Heart right ventricle (tissue), 16 donors: ENCODE measurements at regions not wholly inside any gene's neighbourhood (a gene's known extent, or its start where the extent isn't known, plus 50 kb on each side); places are given as distances from the start of the nearest gene placed in this dataset.

Source experiments
- ATAC-seq, 8 donors: fragments of 200-7000 bp; cut with Tn5 transposase; one replicate each; pipeline ENCODE4 v1.9.1; 2020; ENCODE audit warnings: mild to moderate bottlenecking in 8 of 8, moderate library complexity in 8 of 8, moderate number of reproducible peaks in 1 of 8
- DNase-seq, 2 donors: peaks; one replicate each; pipeline ENCODE4 v3.0.0-alpha.2; 2020
- H3K27ac ChIP-seq, 10 donors: fragments of 200-600 bp; sonication (generic) in 2 of 10; one replicate each; pipeline versions ENCODE4 v1.5.0 to v1.8.0; 2020 to 2022; ENCODE audit warnings: mild to moderate bottlenecking in 3 of 10
- H3K27me3 ChIP-seq, 7 donors: fragments of 200-600 bp; one replicate each; pipeline ENCODE4 v1.8.0; 2021 to 2022; ENCODE audit warnings: mild to moderate bottlenecking in 2 of 7
- H3K36me3 ChIP-seq, 9 donors: fragments of 200-600 bp; sonication (generic) in 1 of 9; one replicate each; pipeline versions ENCODE4 v1.5.0 to v1.8.0; 2020 to 2022; ENCODE audit warnings: mild to moderate bottlenecking in 2 of 9
- H3K4me1 ChIP-seq, 9 donors: fragments of 200-600 bp; sonication (generic) in 1 of 9; one replicate each; pipeline versions ENCODE4 v1.5.0 to v1.8.0; 2020 to 2022; ENCODE audit warnings: mild to moderate bottlenecking in 4 of 9
- H3K4me3 ChIP-seq, 10 donors: fragments of 200-600 bp; sonication (generic) in 2 of 10; one replicate each; pipeline versions ENCODE4 v1.5.0 to v1.8.0; 2020 to 2022; ENCODE audit warnings: mild to moderate bottlenecking in 7 of 10, moderate library complexity in 2 of 10
- H3K9me3 ChIP-seq, 11 donors: fragments of 200-600 bp in 10 of 11; sonication (generic) in 2 of 11; one replicate each; pipeline versions ENCODE4 v1.5.0 to v1.8.0; 2013 to 2022; ENCODE audit warnings: mild to moderate bottlenecking in 2 of 11, control low read depth in 1 of 11, moderate library complexity in 1 of 11
- CTCF ChIP-seq, 9 donors: fragments of 200-600 bp; sonication (generic) in 2 of 9; IDR thresholded peaks; one replicate each; pipeline versions ENCODE4 v1.5.0 to v1.8.0; 2021 to 2022; ENCODE audit warnings: antibody characterized with exemption in 9 of 9, mild to moderate bottlenecking in 5 of 9, moderate library complexity in 1 of 9
- whole genome bisulfite sequencing, 2 donors: extraction: QIAGEN DNeasy Blood & Tissue Kit; methylation state at CpG; one replicate each; pipeline ENCODE4 v1.1.7; 2013; ENCODE audit warnings: inconsistent platforms in 1 of 2; 5-methylcytosine and 5-hydroxymethylcytosine counted together
- intact Hi-C, 10 donors: fragments of 100-400 bp; cut with DNase I; formaldehyde crosslinking; loops; one replicate each; pipeline versions ENCODE4 v1.11.1 to v1.14.2; 2022
- donor health status: Arrhythmogenic right ventricular cardiomyopathy.
- donor health status: ischemic (EF 13 %, LVEDD 7.1; RV severe dilation, severe dysfunction).
- donor health status: healthy with polysubstance abuse.
- donor health status: DM: no; HTN: yes; CAD: no.
- donor health status: DM: no; HTN: no; CAD: no.
- donor health status: ischemic (EF 25% LVEDD 6.9; RV normal size, moderate dysfunction).
- donor health status: ischemic (EF 25% LVEDD 5.7; RV mildly dilated, moderate dysfunction).
- donor health status: healthy.
- donor health status: DM: yes; HTN: yes; CAD: no.
- donor health status: Ischemic cardiomyopathy.
- donor health status: ischemic (EF 35%, LVEDD 5.7; RV mildly dilated, moderate dysfunction).
- donor health status: nonischemic (EF 11% LVEDD 7.7; RV severe dilation, severe dysfunction).
- donor health status: DM: yes; HTN: yes; CAD: no.
- donor health status: PGD.
- donor health status: ischemic (EF 29% LVEDD 5.4; RV normal size, mild dysfunction).
- donor health status: nonischemic (EF 23%, LVEDD 6.1; RV moderate dilation, normal function).

- Histone ChIP-seq H3K36me3 (no peaks in the 10 kb centered on the region), H3K4me1 (peaks cover 0 to 26% (median 0%) of the 10 kb centered on the region in 9 donors), H3K4me3 (no peak overlapping the region), H3K9me3 (no peaks in the 10 kb centered on the region), H3K27me3 (peaks cover 0 to 12% (median 0%) of the 10 kb centered on the region in 7 donors), H3K27ac (no peak overlapping the region)
- no peak for DNase-seq
- no peak for TF ChIP-seq CTCF (IDR thresholded peaks at IDR 0.05)
- WGBS, 2 donors = 82 to 85% methylated on average over 12 of the region's 12 CpGs
- no peak for ATAC-seq
- intact Hi-C loops = no loop called here
Observed at GRCh38 chrX:134737721-134738369, 59.2 kb downstream of the PABIR2 start.

DNA sequence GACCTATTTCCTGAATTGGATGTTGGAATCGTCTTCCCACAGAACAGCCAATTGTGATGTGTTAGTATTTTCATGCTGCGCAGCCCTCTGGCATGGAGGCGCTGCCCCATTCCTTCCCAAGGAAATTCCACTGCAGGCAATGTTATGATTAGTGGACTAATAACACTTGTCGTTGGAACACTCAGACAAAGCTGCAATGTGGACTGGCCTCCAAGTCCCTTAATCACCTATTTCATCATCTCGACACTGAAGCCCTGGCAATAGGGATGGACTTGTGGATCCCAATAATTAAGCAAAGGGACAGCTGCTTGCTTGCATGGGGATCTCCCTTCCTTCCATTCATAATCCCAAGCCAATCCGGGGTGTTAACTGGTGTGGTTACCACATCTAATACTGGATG lies 59.9 kb downstream of the PABIR2 start:
- intact Hi-C loops = no loop called here
- no peak for TF ChIP-seq CTCF (IDR thresholded peaks at IDR 0.05)
- 51 to 58% methylated on average over 6 of the region's 6 CpGs for WGBS, 2 donors
- ATAC-seq = peak in 7 of 8 donors; percentile 24 to 72 (median 52)
- Histone ChIP-seq H3K9me3 (no peaks in the 10 kb centered on the region), H3K4me1 (peaks cover 0 to 26% (median 0%) of the 10 kb centered on the region in 9 donors), H3K4me3 (no peak overlapping the region), H3K27ac (no peak overlapping the region), H3K36me3 (no peaks in the 10 kb centered on the region), H3K27me3 (peaks cover 0 to 18% (median 0%) of the 10 kb centered on the region in 7 donors)
- DNase-seq = no peak

- intact Hi-C loops = no loop called here
Observed at GRCh38 chrX:134736356-134736755, 60.6 kb downstream of the PABIR2 start.

DNA sequence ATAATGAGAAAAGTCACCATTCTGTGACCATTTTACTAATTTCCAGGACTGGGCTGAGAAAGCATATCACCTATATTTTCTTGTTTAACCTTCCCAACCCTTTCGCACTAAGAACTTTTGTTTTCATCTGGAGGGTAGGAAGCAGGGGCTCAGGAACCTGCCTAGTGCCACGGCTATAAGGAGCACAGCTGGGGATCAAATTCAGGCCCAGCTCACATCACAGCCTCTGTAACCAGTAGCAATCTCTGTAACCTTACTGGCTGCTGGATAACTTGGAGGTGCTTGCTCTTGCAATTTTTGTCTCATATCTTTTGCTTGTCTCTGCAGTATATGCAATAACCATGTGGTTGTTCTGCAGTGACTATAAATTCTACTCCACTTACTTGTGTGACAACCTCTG lies 62.0 kb downstream of the PABIR2 start:
- ATAC-seq = no peak
- intact Hi-C loops = no loop called here

More at GRCh38 chrX:134736356-134736755, 60.6 kb downstream of the PABIR2 start:
- peak in 1 of 8 donors; percentile 13 for ATAC-seq
- Histone ChIP-seq H3K4me1 (peaks cover 0 to 26% (median 0%) of the 10 kb centered on the region in 9 donors), H3K36me3 (no peaks in the 10 kb centered on the region), H3K9me3 (no peaks in the 10 kb centered on the region), H3K27ac (no peak overlapping the region), H3K4me3 (no peak overlapping the region), H3K27me3 (peaks cover 0 to 18% (median 0%) of the 10 kb centered on the region in 7 donors)
- no peak for TF ChIP-seq CTCF (IDR thresholded peaks at IDR 0.05)
- 91 to 98% methylated on average over 7 of the region's 7 CpGs for WGBS, 2 donors
- DNase-seq = no peak

More for the DNA sequence above, 62.0 kb downstream of the PABIR2 start:
- Histone ChIP-seq H3K4me1 (peaks cover 0 to 26% (median 0%) of the 10 kb centered on the region in 9 donors), H3K36me3 (no peaks in the 10 kb centered on the region), H3K9me3 (no peaks in the 10 kb centered on the region), H3K27me3 (peaks cover 0 to 18% (median 0%) of the 10 kb centered on the region in 7 donors), H3K4me3 (no peak overlapping the region), H3K27ac (no peak overlapping the region)
- WGBS, 2 donors = 80 to 88% methylated on average over 2 of the region's 2 CpGs
- TF ChIP-seq CTCF (IDR thresholded peaks at IDR 0.05) = no peak
- no peak for DNase-seq
